Upper lobe of left lung (tissue), 4 donors: ENCODE measurements at regions not wholly inside any gene's neighbourhood (a gene's known extent, or its start where the extent isn't known, plus 50 kb on each side); places are given as distances from the start of the nearest gene placed in this dataset.

Source experiments
- CTCF ChIP-seq, 6 experiments: fragments of 450-650 bp in 4 of 6; fragments of 200-600 bp in 2 of 6; sonication (generic) in 2 of 6; IDR thresholded peaks; one replicate each; pipeline ENCODE4 v1.5.1; 2016 to 2019; ENCODE audit warnings: antibody characterized with exemption in 6 of 6
- EP300 ChIP-seq, 4 donors: sonication (generic); formaldehyde crosslinking; IDR thresholded peaks; one replicate each; pipeline ENCODE4 v1.5.1; 2017; ENCODE audit warnings: antibody characterized with exemption in 4 of 4, control low read depth in 2 of 4
- POLR2A ChIP-seq, 4 donors: fragments of 450-650 bp; IDR thresholded peaks; one replicate each; pipeline ENCODE4 v1.5.1; 2016 to 2017; ENCODE audit warnings: antibody characterized with exemption in 4 of 4, mild to moderate bottlenecking in 2 of 4

GRCh38 chr10:46233181-46233580, 53.6 kb upstream of the ANTXRL start:
- TF ChIP-seq CTCF (IDR thresholded peaks at IDR 0.05) (no peak), POLR2A (IDR thresholded peaks at IDR 0.05) (no peak), EP300 (IDR thresholded peaks at IDR 0.05) (no peak)
